Gastroesophageal sphincter (tissue), 3 donors: ENCODE measurements at regions not wholly inside any gene's neighbourhood (a gene's known extent, or its start where the extent isn't known, plus 50 kb on each side); places are given as distances from the start of the nearest gene placed in this dataset.

ENCODE experiments used
- CTCF ChIP-seq, 4 experiments: fragments of 200-600 bp in 2 of 4; fragments of 450-650 bp in 2 of 4; sonication (generic) in 1 of 4; IDR thresholded peaks; one replicate each; pipeline ENCODE4 v1.5.1; 2017 to 2019; ENCODE audit warnings: antibody characterized with exemption in 4 of 4, mild to moderate bottlenecking in 2 of 4, moderate library complexity in 2 of 4
- EP300 ChIP-seq: sonication (generic); formaldehyde crosslinking; IDR thresholded peaks from one replicate; pipeline ENCODE4 v1.6.1; 2017; ENCODE audit warnings: antibody characterized with exemption, mild to moderate bottlenecking
- POLR2A ChIP-seq, 2 donors: fragments of 450-650 bp; IDR thresholded peaks; one replicate each; pipeline ENCODE4 v1.6.1; 2017; ENCODE audit warnings: antibody characterized with exemption in 2 of 2, mild to moderate bottlenecking in 2 of 2, moderate library complexity in 1 of 2

GRCh38 chr3:30502742-30503073 lies 103.7 kb upstream of the TGFBR2 start:
- TF ChIP-seq CTCF (IDR thresholded peaks at IDR 0.05) (no peak), POLR2A (IDR thresholded peaks at IDR 0.05) (no peak), EP300 (no peak)
